DMS79 (cell line): ENCODE measurements at regions not wholly inside any gene's neighbourhood (a gene's known extent, or its start where the extent isn't known, plus 50 kb on each side); places are given as distances from the start of the nearest gene placed in this dataset.

Experiments
- DNase-seq: peaks from one replicate; lab custom pipeline; 2025; lab: John Stamatoyannopoulos, UW

GRCh38 chr14:65794674-65795279 lies 382.2 kb downstream of the FUT8 start:
- no peak for DNase-seq

GRCh38 chr14:65798216-65798615 lies 385.7 kb downstream of the FUT8 start:
- no peak for DNase-seq

- DNase-seq = no peak
Observed at GRCh38 chr14:65800694-65801093, 388.2 kb downstream of the FUT8 start.

- DNase-seq = no peak
Observed at GRCh38 chr14:65802196-65802595, 389.7 kb downstream of the FUT8 start.

- DNase-seq = no peak
Observed at GRCh38 chr14:65803885-65804284, 391.4 kb downstream of the FUT8 start.

- no peak for DNase-seq
Observed at GRCh38 chr14:65804439-65805112, 392.0 kb downstream of the FUT8 start.

- DNase-seq = no peak
Observed at GRCh38 chr14:65805113-65805473, 392.6 kb downstream of the FUT8 start.

GRCh38 chr14:65808390-65808789 lies 395.9 kb downstream of the FUT8 start:
- DNase-seq = no peak

GRCh38 chr14:65810322-65810721 lies 397.8 kb downstream of the FUT8 start:
- DNase-seq = no peak

GRCh38 chr14:65813760-65814384 lies 401.3 kb downstream of the FUT8 start:
- no peak for DNase-seq

- DNase-seq = no peak
Observed at GRCh38 chr14:65815127-65815526, 402.6 kb downstream of the FUT8 start.

GRCh38 chr14:65817011-65817410 lies 404.5 kb downstream of the FUT8 start:
- no peak for DNase-seq

- no peak for DNase-seq
Observed at GRCh38 chr14:65819569-65819968, 407.0 kb downstream of the FUT8 start.

GRCh38 chr14:65821224-65821753 lies 408.8 kb downstream of the FUT8 start:
- DNase-seq = no peak

- DNase-seq = peak; percentile 9
Observed at GRCh38 chr14:65824285-65824977, 411.9 kb downstream of the FUT8 start.

- no peak for DNase-seq
Observed at GRCh38 chr14:65824978-65825299, 412.4 kb downstream of the FUT8 start.

- DNase-seq = no peak
Observed at GRCh38 chr14:65826946-65827345, 414.4 kb downstream of the FUT8 start.

GRCh38 chr14:65827520-65827919 lies 415.0 kb downstream of the FUT8 start:
- no peak for DNase-seq

- no peak for DNase-seq
Observed at GRCh38 chr14:65828396-65828795, 415.9 kb downstream of the FUT8 start.

GRCh38 chr14:65832431-65833266 lies 420.1 kb downstream of the FUT8 start:
- DNase-seq = no peak

GRCh38 chr14:65833267-65833880 lies 420.8 kb downstream of the FUT8 start:
- no peak for DNase-seq

- DNase-seq = no peak
Observed at GRCh38 chr14:65834051-65834450, 421.5 kb downstream of the FUT8 start.
